ENCODE measurements at regions not wholly inside any gene's neighbourhood (a gene's known extent, or its start where the extent isn't known, plus 50 kb on each side); places are given as distances from the start of the nearest gene placed in this dataset.

DNA sequence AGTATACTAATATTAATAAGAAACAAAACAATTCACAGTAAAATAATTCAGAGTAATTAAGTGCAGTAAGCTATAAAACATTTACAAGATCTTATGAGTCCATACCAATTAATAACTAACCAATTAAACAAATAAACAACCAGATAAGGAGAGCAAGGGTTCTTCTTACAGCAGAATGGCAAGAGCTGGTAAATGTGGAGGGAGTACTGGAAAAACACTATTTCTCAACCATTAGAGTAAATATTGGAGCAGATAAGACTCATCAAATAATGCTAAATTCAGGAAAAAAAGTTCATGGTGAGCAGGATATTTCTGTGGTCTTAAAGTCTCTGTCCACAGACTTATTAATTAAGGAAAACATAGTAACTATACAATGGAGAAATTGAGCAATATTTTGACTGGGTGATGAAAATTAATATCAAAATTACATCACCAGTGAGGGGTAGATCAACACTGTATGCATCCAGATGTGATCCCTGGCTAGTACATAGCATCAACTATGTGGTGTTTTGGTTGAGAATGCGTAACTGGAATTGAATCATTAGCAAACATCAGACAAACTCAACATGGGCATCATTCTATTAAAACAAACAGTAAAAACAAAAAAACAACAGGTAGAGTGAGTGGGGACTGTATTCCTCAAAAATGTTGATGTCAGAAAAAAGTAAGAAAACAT is 1376.7 kb downstream of the PCDH19 start:
- H3K9me3 Mint-ChIP-seq (ENCODE audit: unreplicated experiment) = no peaks in the 10 kb centered on the region
- TF ChIP-seq, protein P1, sequence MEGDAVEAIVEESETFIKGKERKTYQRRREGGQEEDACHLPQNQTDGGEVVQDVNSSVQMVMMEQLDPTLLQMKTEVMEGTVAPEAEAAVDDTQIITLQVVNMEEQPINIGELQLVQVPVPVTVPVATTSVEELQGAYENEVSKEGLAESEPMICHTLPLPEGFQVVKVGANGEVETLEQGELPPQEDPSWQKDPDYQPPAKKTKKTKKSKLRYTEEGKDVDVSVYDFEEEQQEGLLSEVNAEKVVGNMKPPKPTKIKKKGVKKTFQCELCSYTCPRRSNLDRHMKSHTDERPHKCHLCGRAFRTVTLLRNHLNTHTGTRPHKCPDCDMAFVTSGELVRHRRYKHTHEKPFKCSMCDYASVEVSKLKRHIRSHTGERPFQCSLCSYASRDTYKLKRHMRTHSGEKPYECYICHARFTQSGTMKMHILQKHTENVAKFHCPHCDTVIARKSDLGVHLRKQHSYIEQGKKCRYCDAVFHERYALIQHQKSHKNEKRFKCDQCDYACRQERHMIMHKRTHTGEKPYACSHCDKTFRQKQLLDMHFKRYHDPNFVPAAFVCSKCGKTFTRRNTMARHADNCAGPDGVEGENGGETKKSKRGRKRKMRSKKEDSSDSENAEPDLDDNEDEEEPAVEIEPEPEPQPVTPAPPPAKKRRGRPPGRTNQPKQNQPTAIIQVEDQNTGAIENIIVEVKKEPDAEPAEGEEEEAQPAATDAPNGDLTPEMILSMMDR (IDR thresholded peaks at IDR 0.05; ENCODE audit: unreplicated experiment) = no peak

DNA sequence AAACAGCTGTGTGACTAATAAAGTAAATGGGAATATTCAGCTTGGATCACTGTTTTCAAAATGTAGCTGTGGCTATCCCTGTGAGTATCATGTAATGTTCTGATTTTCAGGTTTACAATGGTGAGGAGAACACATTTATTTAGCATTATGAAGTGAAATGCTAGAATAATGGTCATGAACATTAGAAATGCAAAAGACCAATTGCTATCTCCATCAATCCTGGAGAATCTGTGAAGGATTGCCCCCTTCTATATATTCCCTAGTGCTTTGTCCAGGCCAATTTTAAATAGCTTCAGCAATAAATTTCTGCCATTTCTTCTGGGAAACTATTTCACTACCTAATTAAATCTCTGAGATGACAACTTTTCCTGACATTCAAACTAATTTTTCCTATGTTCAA is 1399.1 kb downstream of the PCDH19 start:
- TF ChIP-seq, protein P1 (IDR thresholded peaks at IDR 0.05; ENCODE audit: unreplicated experiment) = no peak
- Mint-ChIP-seq H3K9me3 (ENCODE audit: unreplicated experiment) (no peaks in the 10 kb centered on the region), H3K36me3 (ENCODE audit: low read depth, unreplicated experiment) (no peaks in the 10 kb centered on the region), H3K4me3 (ENCODE audit: unreplicated experiment) (no peak overlapping the region), H3K27me3 (ENCODE audit: unreplicated experiment) (no peaks in the 10 kb centered on the region), H3K4me1 (ENCODE audit: unreplicated experiment) (no peaks in the 10 kb centered on the region), H3K27ac (ENCODE audit: unreplicated experiment) (no peak overlapping the region)
- DNase-seq (ENCODE audit: low spot score) = no peak

More for the DNA sequence above, 1376.7 kb downstream of the PCDH19 start:
- peaks cover 2% of the 10 kb centered on the region for H3K4me1 Mint-ChIP-seq (ENCODE audit: unreplicated experiment)
- no peak overlapping the region for H3K4me3 Mint-ChIP-seq (ENCODE audit: unreplicated experiment)
- no peaks in the 10 kb centered on the region for H3K27me3 Mint-ChIP-seq (ENCODE audit: unreplicated experiment)
- H3K36me3 Mint-ChIP-seq (ENCODE audit: low read depth, unreplicated experiment) = no peaks in the 10 kb centered on the region
- DNase-seq (ENCODE audit: low spot score) = no peak
- H3K27ac Mint-ChIP-seq (ENCODE audit: unreplicated experiment) = no peak overlapping the region

DNA sequence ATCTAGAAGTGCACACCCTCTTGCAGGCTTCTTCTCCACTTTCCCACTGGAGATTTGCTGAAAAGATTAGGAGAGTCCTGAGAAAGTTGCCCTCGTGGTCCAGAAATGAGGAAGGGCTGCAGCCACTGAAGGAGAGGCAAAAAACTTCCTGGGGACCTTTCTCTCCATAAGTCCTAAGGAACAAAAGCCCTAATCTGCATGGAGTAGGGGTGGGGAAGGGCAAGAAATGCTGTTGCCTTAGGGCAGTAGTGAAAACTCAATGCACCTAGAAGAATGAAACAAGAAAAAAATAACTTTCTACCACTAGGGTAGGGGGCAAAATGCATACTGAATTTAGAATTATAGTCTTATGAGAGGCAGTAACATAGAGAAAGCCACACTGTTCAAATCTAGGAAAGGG is 1408.8 kb downstream of the PCDH19 start:
- H3K4me1 Mint-ChIP-seq (ENCODE audit: unreplicated experiment) = no peaks in the 10 kb centered on the region
- peaks cover 4% of the 10 kb centered on the region for H3K36me3 Mint-ChIP-seq (ENCODE audit: low read depth, unreplicated experiment)
- no peaks in the 10 kb centered on the region for H3K27me3 Mint-ChIP-seq (ENCODE audit: unreplicated experiment)
- H3K9me3 Mint-ChIP-seq (ENCODE audit: unreplicated experiment) = no peaks in the 10 kb centered on the region
- TF ChIP-seq, protein P1 (IDR thresholded peaks at IDR 0.05; ENCODE audit: unreplicated experiment) = no peak
- DNase-seq (ENCODE audit: low spot score) = no peak
- H3K27ac Mint-ChIP-seq (ENCODE audit: unreplicated experiment) = no peak overlapping the region
- H3K4me3 Mint-ChIP-seq (ENCODE audit: unreplicated experiment) = no peak overlapping the region

DNA sequence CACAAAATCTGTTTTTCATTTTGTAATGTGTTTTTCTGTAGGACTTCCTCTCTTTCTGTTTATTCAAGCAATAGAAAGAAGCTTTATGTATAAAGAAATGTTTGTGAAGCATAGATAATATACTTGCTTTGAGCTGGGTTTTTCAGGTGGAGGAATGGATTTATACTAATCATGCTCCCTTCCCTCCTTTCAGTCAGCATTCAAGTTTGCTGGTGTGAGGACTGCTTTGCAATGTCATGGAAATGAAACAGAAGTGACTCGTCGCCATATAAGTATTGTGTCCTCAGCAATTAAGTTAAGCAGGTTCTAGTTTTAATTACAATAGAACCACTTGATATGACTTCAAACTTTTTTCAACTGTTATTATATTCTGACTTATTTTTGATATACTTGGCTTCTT is 1447.1 kb downstream of the PCDH19 start:
- no peaks in the 10 kb centered on the region for H3K4me1 Mint-ChIP-seq (ENCODE audit: unreplicated experiment)
- no peaks in the 10 kb centered on the region for H3K36me3 Mint-ChIP-seq (ENCODE audit: low read depth, unreplicated experiment)
- no peak overlapping the region for H3K4me3 Mint-ChIP-seq (ENCODE audit: unreplicated experiment)
- H3K27ac Mint-ChIP-seq (ENCODE audit: unreplicated experiment) = no peak overlapping the region
- TF ChIP-seq, protein P1 (IDR thresholded peaks at IDR 0.05; ENCODE audit: unreplicated experiment) = no peak
- no peak for DNase-seq (ENCODE audit: low spot score)
- no peaks in the 10 kb centered on the region for H3K9me3 Mint-ChIP-seq (ENCODE audit: unreplicated experiment)
- H3K27me3 Mint-ChIP-seq (ENCODE audit: unreplicated experiment) = no peaks in the 10 kb centered on the region

DNA sequence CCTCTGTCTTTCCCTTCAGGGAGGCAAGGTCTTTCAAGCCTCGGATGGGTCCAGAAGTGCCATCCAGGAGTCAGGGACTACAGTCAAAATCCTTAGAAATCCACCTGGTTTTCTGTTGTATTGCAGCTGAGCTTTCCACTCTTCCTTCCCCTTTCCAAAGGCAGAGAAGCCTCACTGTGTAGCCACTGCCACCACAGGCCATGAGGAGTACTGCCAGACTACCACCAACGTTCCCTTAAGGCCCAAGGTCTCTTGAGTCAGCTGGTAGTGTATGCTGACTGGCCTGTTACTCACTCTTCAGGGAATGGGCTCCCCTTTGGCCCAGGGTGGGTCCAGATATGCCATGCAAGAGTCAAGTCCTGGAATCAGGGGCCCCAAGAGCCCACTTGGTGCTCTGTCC is 1454.1 kb downstream of the PCDH19 start:
- H3K27ac Mint-ChIP-seq (ENCODE audit: unreplicated experiment) = no peak overlapping the region
- no peaks in the 10 kb centered on the region for H3K9me3 Mint-ChIP-seq (ENCODE audit: unreplicated experiment)

More for the DNA sequence above, 1454.1 kb downstream of the PCDH19 start:
- Mint-ChIP-seq H3K27me3 (ENCODE audit: unreplicated experiment) (no peaks in the 10 kb centered on the region), H3K4me1 (ENCODE audit: unreplicated experiment) (no peaks in the 10 kb centered on the region), H3K36me3 (ENCODE audit: low read depth, unreplicated experiment) (no peaks in the 10 kb centered on the region), H3K4me3 (ENCODE audit: unreplicated experiment) (no peak overlapping the region)
- TF ChIP-seq, protein P1 (IDR thresholded peaks at IDR 0.05; ENCODE audit: unreplicated experiment) = no peak
- no peak for DNase-seq (ENCODE audit: low spot score)

All from endothelial cell (in vitro differentiated cells).